IPS-18a (cell line): ENCODE measurements at regions not wholly inside any gene's neighbourhood (a gene's known extent, or its start where the extent isn't known, plus 50 kb on each side); places are given as distances from the start of the nearest gene placed in this dataset.
"Not testable (repeated sequence)": the region's sequence is repeated elsewhere in the genome, so short reads cannot be mapped to it uniquely, and the experiment has no call there.

Experiments used
- H3K27ac ChIP-seq: one replicate; pipeline ENCODE4 v1.5.1; 2013; ENCODE audit warnings: low read length
- H3K27me3 ChIP-seq: one replicate; pipeline ENCODE4 v1.6.1; 2013; ENCODE audit warnings: mild to moderate bottlenecking, low read length; ENCODE audit not compliant: control insufficient read depth, insufficient read depth
- H3K36me3 ChIP-seq: one replicate; pipeline ENCODE4 v1.6.1; 2013; ENCODE audit warnings: low read depth, low read length; ENCODE audit not compliant: control insufficient read depth
- H3K4me1 ChIP-seq: one replicate; pipeline ENCODE4 v1.6.1; 2013; ENCODE audit warnings: low read depth, low read length; ENCODE audit not compliant: control insufficient read depth
- H3K4me3 ChIP-seq: one replicate; pipeline ENCODE4 v1.5.1; 2013; ENCODE audit warnings: low read length
- H3K9ac ChIP-seq: one replicate; pipeline ENCODE4 v1.6.1; 2013; ENCODE audit warnings: mild to moderate bottlenecking, low read length, moderate library complexity
- H3K9me3 ChIP-seq: one replicate; pipeline ENCODE4 v1.6.1; 2013; ENCODE audit warnings: low read depth, low read length; ENCODE audit not compliant: control insufficient read depth

DNA sequence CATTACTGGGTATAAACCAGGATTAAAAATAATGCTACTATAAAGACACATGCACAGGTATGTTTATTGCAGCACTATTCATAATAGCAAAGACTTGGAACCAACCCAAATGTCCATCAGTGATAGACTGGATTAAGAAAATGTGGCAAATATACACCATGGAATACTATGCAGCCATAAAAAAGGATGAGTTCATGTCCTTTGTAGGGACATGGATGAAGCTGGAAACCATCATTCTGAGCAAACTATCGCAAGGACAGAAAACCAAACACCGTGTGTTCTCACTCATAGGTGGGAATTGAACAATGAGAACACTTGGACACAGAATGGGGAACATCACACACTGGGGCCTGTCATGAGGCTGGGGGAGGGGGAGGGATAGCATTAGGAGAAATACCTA is 233.4 kb upstream of the PRSS16 start:
- not testable (repeated sequence) for H3K4me1 ChIP-seq, H3K9ac ChIP-seq, H3K4me3 ChIP-seq, H3K36me3 ChIP-seq, H3K27me3 ChIP-seq, H3K27ac ChIP-seq, H3K9me3 ChIP-seq

DNA sequence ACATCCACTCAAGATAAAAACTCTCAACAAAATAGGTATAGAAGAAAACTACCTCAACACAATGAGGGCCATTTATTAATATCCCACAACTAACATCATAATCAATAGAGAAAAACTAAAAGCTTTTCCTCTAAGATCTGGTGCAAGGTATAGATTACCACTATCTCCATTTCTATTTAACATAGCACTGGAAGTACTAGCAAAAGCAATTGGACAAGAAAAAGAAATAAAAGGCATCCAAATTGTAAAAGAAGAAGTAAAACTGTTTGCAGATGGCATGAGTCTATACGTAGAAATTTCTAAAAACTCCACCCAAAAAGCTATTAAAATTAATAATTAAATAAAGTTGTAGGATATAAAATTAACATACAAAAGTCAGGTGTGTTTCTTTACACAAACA is 230.8 kb upstream of the PRSS16 start:
- Histone ChIP-seq H3K36me3 (no peaks in the 10 kb centered on the region), H3K4me1 (peaks cover 6% of the 10 kb centered on the region), H3K27ac (no peak overlapping the region)

GRCh38 chr6:27018401-27018800 is 229.1 kb upstream of the PRSS16 start:
- not testable (repeated sequence) for H3K27me3 ChIP-seq, H3K9me3 ChIP-seq, H3K9ac ChIP-seq, H3K27ac ChIP-seq, H3K36me3 ChIP-seq, H3K4me1 ChIP-seq
- peak overlapping the region; percentile 86 for H3K4me3 ChIP-seq

More for the DNA sequence above, 230.8 kb upstream of the PRSS16 start:
- Histone ChIP-seq H3K9ac (no peak overlapping the region), H3K4me3 (no peak overlapping the region), H3K9me3 (no peaks in the 10 kb centered on the region), H3K27me3 (no peaks in the 10 kb centered on the region)

DNA sequence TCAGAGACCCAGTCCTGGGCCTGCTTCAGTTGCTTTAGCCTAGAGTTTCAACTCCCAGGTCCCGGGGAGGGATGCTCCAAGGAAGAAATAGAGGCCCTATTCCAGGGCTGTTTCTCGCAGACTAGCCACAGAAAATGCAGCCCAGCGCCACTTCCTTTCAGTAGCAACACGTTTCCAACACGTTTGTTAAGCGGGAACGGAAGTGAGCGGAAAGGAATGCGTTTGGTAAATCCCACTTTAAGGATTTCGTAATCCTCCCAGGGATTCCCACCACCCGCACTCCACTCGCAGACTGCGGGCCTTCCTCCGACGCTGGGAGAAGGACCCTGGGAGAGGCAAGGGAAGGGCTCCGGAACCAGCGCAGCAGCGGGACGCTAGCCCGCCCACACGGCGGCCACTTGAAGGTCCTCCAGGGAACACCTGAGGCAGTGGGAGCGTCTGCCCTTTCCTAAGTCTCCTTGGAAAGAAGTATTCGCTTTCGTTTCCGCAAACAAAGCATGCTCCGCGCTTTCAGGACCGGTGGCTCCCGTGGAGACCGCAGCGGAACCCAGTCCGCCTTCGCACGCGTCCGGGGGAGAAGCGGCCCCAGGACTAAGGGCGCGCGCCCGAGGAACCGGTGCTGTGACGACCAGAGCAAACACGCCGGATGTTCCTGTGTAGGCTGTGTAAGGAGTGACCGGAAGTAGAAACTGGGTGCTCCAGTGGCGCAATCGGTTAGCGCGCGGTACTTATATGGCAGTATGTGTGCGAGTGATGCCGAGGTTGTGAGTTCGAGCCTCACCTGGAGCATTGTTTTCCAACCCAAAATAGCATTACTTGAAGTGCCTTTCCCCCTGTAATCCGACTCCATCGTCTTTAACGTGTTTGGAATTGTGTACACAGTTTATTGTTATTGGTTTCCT is 227.6 kb upstream of the PRSS16 start:
- Histone ChIP-seq H3K4me3 (peak overlapping the region; percentile 86), H3K27ac (peak overlapping the region; percentile 95), H3K36me3 (no peaks in the 10 kb centered on the region), H3K9ac (peak overlapping the region; percentile 97), H3K9me3 (no peaks in the 10 kb centered on the region), H3K27me3 (no peaks in the 10 kb centered on the region), H3K4me1 (peaks cover 6% of the 10 kb centered on the region)

DNA sequence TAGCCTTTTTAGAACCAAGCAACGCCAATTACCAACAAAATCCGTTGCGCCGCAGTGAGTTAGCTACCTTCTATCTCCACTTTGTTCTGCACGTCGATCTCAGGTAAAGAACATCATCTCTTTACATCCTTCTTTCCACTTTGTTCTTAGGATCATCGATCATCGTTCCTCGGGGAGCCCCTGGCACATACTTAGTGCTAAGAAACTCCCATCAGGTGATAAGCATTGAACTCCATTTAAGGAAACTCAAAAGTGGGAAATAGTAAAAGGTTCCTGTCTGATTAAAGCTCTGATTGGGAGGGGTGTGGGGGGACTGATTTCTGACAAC is 227.0 kb upstream of the PRSS16 start:
- H3K36me3 ChIP-seq = no peaks in the 10 kb centered on the region
- no peak overlapping the region for H3K27ac ChIP-seq
- no peaks in the 10 kb centered on the region for H3K27me3 ChIP-seq

GRCh38 chr6:27023664-27024063 is 223.8 kb upstream of the PRSS16 start:
- Histone ChIP-seq H3K27ac (no peak overlapping the region), H3K9ac (no peak overlapping the region), H3K4me3 (no peak overlapping the region), H3K4me1 (peaks cover 5% of the 10 kb centered on the region), H3K27me3 (no peaks in the 10 kb centered on the region), H3K36me3 (no peaks in the 10 kb centered on the region), H3K9me3 (no peaks in the 10 kb centered on the region)

More for the DNA sequence above, 227.0 kb upstream of the PRSS16 start:
- Histone ChIP-seq H3K4me1 (peaks cover 6% of the 10 kb centered on the region), H3K4me3 (peak overlapping the region; percentile 86), H3K9ac (peak overlapping the region; percentile 97), H3K9me3 (no peaks in the 10 kb centered on the region)

DNA sequence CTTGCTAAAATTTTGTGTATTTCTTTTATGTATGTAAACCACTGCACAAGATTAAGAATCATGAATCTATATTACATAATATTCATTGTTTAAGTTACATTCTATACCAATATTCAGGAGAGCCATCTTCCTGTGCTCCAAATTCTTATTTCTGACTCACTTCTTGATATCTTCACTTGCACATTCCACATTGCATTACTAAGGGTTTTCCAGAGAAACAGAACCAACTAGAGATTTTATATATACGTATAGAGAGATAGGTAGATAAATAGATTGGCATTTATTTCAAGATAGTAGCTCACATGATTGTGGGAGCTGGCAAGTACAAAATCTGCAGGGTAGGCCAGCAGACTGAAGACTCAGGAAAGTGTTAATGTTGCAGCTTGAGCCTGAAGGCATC is 222.2 kb upstream of the PRSS16 start:
- H3K4me1 ChIP-seq = no peaks in the 10 kb centered on the region
- H3K27ac ChIP-seq = no peak overlapping the region
- no peak overlapping the region for H3K4me3 ChIP-seq
- H3K27me3 ChIP-seq = no peaks in the 10 kb centered on the region
- no peak overlapping the region for H3K9ac ChIP-seq
- no peaks in the 10 kb centered on the region for H3K9me3 ChIP-seq
- H3K36me3 ChIP-seq = no peaks in the 10 kb centered on the region

- no peaks in the 10 kb centered on the region for H3K27me3 ChIP-seq
- no peak overlapping the region for H3K27ac ChIP-seq
- H3K9me3 ChIP-seq = no peaks in the 10 kb centered on the region
- H3K36me3 ChIP-seq = no peaks in the 10 kb centered on the region
- no peaks in the 10 kb centered on the region for H3K4me1 ChIP-seq
- H3K9ac ChIP-seq = no peak overlapping the region
- H3K4me3 ChIP-seq = no peak overlapping the region
Measured at GRCh38 chr6:27026361-27026760, 221.1 kb upstream of the PRSS16 start.

DNA sequence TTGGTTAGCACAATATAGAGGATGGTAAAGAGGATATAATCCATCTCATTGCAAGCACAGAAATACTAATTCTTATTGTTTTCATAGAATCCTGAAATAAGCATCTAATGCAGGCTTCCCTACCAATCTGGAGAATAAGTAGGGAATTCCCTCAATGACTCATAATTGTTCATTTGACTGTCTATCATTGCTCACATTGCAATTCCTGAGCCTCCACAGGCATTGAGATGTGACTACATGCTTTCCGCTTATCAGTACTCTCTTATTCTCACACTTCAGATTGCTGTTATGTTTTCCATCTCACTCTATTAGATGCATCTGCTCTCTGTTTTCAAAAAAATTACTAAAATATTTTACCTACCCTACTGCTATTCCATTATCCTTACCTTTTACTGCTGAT is 216.2 kb upstream of the PRSS16 start:
- Histone ChIP-seq H3K4me1 (peaks cover 3% of the 10 kb centered on the region), H3K27ac (no peak overlapping the region), H3K4me3 (no peak overlapping the region), H3K27me3 (no peaks in the 10 kb centered on the region), H3K36me3 (no peaks in the 10 kb centered on the region), H3K9me3 (no peaks in the 10 kb centered on the region), H3K9ac (no peak overlapping the region)

DNA sequence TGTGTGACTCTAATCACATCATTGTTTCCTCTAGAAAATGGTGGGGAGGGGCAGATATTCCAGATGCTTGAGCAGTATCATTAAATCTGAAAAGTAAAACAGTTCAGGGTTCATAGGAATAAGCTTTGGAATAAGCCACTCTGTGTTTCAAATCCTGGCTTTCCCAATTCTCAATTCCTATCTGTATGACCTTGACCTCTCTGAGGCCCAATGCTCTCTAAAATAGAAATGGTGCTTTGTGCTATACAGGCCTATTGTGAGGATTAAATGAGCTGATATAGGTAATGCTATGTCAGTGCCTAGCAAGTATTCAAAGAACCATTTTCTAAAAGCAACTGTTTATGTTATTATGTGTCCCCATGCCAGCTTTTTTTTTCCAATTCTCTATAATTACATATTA is 209.0 kb upstream of the PRSS16 start:
- Histone ChIP-seq H3K27ac (no peak overlapping the region), H3K4me3 (no peak overlapping the region), H3K4me1 (peaks cover 3% of the 10 kb centered on the region), H3K36me3 (no peaks in the 10 kb centered on the region), H3K27me3 (no peaks in the 10 kb centered on the region), H3K9me3 (no peaks in the 10 kb centered on the region), H3K9ac (no peak overlapping the region)

- peaks cover 2% of the 10 kb centered on the region for H3K4me1 ChIP-seq
- no peak overlapping the region for H3K27ac ChIP-seq
- H3K9me3 ChIP-seq = no peaks in the 10 kb centered on the region
- H3K27me3 ChIP-seq = no peaks in the 10 kb centered on the region
- H3K4me3 ChIP-seq = no peak overlapping the region
- no peak overlapping the region for H3K9ac ChIP-seq
- no peaks in the 10 kb centered on the region for H3K36me3 ChIP-seq
Measured at GRCh38 chr6:27040244-27041042, 207.1 kb upstream of the PRSS16 start.
